GM13976 (cell line): ENCODE measurements at regions not wholly inside any gene's neighbourhood (a gene's known extent, or its start where the extent isn't known, plus 50 kb on each side); places are given as distances from the start of the nearest gene placed in this dataset.

Experiments
- DNase-seq: peaks from one replicate; pipeline ENCODE4 v3.0.0; 2012; ENCODE audit warnings: low spot score
- in situ Hi-C: fragments of 300-500 bp; cut with MboI; formaldehyde crosslinking; loops from one replicate; pipeline ENCODE4 v1.12.0; 2022; ENCODE audit warnings: low sequenced_read_pairs, mixed read lengths, inconsistent platforms; ENCODE audit not compliant: unreplicated experiment
- TF ChIP-seq, protein P1 (sequence below): IDR thresholded peaks from 2 replicates; pipeline ENCODE4 v1.5.1; 2012; ENCODE audit warnings: borderline replicate concordance, mild to moderate bottlenecking; ENCODE audit not compliant: insufficient read depth; ENCODE audit errors: extremely low read depth, missing control alignments, control extremely low read depth

DNA sequence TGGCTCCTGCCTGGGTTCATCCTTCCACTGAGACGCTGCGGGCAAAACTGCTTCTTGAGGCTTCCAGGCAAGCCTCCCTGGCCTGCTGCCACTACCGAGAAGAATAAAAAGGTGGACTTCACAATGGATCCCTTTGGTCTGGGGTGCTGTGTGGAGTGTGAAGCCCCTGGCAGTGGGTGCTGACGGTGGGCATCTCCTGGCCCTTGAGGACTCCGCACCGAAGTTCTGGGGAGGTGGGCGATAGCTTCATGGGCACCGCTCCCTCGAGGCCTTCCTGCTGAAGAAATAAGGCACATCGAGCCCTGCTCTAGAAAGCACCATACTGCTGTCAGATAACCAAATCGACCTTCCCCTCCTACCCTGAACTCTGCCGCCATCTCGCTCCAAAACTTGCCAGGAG, 106.6 kb upstream of the CTBP2 start:
- in situ Hi-C loops, result no loop called here
- TF ChIP-seq, protein P1, sequence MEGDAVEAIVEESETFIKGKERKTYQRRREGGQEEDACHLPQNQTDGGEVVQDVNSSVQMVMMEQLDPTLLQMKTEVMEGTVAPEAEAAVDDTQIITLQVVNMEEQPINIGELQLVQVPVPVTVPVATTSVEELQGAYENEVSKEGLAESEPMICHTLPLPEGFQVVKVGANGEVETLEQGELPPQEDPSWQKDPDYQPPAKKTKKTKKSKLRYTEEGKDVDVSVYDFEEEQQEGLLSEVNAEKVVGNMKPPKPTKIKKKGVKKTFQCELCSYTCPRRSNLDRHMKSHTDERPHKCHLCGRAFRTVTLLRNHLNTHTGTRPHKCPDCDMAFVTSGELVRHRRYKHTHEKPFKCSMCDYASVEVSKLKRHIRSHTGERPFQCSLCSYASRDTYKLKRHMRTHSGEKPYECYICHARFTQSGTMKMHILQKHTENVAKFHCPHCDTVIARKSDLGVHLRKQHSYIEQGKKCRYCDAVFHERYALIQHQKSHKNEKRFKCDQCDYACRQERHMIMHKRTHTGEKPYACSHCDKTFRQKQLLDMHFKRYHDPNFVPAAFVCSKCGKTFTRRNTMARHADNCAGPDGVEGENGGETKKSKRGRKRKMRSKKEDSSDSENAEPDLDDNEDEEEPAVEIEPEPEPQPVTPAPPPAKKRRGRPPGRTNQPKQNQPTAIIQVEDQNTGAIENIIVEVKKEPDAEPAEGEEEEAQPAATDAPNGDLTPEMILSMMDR, result no peak
- DNase-seq, result no peak

DNA sequence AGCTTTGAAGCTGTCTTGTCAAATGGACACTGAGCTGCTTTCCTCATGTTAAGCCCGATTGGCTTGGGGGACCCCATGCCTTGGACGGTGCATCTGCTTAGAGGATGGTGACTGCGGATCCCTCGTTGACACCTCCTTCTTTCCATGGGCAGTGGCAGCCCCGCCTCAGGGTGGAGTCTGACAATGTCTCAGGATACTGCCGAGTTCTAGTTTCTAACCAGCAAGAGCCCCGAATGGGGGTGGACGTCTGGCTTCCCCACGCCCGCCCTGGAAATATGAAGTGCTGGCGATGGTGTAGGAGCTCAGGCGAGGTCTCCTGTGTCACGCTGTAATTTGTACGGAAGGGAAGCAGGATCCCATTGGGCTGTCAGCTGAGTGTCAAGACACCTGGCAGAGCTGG, 106.2 kb upstream of the CTBP2 start:
- TF ChIP-seq, protein P1, result no peak
- in situ Hi-C loops, result no loop called here
- no peak for DNase-seq

DNA sequence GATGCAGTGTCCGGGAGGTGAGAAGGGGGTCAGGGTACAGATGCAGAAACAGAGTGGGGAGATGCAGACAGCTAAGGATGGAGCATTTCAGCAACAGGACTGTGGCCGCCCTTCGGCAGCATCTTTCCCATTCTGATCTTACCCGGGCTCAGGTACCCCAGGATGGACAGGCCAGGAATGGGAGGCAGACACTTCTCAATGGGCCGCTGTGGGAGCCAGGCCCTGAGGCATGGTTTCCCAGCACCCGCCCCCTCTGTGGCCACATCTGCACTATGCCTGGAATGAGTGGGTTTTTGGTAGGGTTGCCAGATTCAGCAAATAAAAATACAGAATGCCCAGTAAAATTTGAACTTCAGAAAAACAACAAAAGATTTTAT, 105.2 kb upstream of the CTBP2 start:
- TF ChIP-seq, protein P1, result no peak
- in situ Hi-C loops, result no loop called here
- no peak for DNase-seq

DNA sequence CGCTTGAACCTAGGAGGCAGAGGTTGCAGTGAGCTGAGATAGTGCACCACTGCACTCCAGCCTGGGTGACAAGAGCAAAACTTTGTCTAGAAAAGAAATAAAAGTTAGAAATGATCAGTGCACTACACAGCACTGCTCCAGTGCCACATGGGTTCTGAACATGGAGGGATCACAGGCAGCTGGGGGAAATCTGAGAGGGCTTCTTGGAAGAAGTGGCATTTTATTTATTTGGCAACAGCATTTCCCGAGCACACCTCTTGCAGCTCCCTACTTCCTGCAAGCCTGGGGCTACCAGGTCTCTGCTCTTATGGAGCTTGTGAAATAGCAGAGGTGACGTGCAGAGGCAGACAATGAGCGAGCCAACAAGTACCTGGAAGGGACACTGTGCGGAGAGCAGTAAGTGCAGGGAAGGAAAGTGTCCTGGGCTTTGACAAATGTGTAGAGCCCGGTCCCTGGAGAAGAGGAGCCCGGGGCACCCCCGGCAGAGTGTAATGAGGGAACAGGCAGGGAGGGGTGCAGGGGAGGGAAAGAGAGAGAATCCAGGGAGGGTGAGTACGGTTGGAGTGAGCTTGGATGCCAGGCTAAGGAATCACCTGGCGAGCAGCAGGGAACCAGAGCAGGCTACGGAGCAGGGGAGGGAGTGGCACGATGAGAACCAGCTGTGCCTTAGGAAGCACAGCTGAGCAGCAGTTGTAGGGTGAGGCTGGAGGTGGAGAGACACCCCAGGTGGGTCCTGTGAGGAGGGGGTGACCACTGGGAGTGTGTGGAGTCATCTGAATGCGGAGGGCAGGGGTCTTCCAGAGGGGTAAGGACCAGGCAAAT, 104.6 kb upstream of the CTBP2 start:
- TF ChIP-seq, protein P1, result no peak
- DNase-seq, result no peak
- in situ Hi-C loops, result no loop called here

DNA sequence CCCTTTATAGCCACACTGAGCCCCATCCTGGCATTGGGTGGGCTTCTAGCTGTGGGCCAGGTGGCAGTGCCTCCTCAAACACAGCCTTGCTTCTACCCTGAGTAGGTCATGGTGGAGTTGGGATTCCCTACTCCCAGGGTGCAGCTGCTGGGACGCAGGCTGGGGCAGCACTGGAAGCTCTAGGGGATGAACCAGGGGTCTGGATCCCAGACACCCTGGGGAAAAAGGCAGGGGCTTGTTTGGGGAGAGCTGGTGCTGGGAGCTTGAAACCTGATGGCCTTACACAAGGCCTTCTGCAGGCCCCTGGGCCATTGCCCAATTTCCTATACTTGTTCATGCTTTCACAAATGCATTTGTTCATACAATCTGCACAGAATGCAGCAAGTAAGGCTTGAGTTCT, 103.7 kb upstream of the CTBP2 start:
- no peak for DNase-seq
- in situ Hi-C loops, result no loop called here
- TF ChIP-seq, protein P1, result no peak

DNA sequence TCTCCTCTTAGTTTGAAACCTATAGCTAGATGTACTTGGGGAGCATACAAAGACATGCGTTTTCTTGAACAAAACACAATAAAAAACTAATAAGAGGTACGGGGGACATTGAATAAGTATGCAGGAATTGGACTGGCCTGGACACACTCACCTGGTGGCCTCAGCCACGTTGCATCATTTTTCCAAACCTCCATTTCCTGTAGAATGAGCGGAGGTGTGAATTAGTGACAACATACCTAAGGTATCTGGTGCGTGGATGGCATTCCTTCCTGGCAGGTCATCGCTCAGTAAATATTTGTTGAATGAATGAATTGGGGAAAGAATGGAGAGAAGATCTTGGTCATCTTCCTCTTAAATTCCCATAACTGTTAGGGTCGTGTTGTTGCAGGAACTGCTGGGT, 103.2 kb upstream of the CTBP2 start:
- DNase-seq, result no peak
- TF ChIP-seq, protein P1, result no peak
- in situ Hi-C loops, result no loop called here
